ENCODE measurements at regions not wholly inside any gene's neighbourhood (a gene's known extent, or its start where the extent isn't known, plus 50 kb on each side); places are given as distances from the start of the nearest gene placed in this dataset.

DNA sequence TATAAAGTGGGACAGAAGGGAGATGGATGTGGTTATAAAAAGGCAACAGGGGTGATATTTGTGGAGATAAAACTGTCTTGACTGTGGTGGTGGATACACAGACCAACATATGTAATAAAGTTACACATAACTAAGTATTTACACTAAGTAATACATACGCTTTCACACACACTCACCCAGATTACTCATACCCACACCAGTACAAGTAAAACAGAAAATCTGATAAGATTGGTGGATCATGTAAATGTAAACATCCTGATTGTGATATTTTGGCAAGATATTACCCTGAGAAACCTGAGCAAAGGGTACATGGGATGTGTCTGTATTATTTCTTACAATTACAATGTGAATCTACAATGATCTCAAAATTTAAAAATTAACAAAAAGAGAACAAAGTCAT, 53.3 kb upstream of the SLIT3 start:
- no peak for DNase-seq (ENCODE audit: low spot score)

DNA sequence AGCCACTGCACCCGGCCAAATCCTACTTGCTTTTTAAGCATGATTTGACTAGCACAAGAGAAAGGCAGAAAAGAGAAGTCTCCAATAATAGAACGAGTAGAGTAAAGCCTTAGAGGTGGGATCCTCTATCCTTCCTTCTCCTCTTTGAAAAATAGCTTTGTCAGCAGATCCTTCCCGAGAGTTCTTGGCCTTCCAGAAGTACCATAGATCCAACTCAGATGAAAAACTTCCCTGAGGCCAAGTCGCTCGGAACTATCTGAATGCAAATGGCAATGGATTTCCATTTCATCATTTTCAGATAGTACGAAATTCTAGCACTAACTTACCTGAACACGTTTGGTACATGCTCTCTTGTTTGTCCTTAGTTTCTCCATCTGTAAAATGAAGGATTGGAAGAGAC, 52.0 kb upstream of the SLIT3 start:
- DNase-seq (ENCODE audit: low spot score): no peak

DNA sequence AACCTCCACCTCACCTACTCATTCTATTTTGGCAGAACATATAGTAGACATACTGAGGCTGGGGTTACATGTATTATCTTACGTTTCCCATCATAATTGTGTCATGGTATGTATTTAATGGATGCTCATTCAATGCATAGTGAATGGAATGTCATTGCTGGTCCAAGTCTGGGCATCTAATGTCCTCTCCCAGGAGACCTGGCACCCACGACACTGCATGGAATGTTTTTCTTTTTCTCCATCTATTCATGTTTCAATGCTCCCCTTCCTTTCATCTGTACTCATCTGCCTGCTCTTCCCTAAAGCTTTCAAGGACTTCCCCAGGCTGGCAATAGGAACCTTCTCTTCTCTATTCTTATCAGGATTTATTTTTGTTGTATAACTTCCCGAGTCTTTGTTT, 50.8 kb upstream of the SLIT3 start:
- no peak for DNase-seq (ENCODE audit: low spot score)

DNA sequence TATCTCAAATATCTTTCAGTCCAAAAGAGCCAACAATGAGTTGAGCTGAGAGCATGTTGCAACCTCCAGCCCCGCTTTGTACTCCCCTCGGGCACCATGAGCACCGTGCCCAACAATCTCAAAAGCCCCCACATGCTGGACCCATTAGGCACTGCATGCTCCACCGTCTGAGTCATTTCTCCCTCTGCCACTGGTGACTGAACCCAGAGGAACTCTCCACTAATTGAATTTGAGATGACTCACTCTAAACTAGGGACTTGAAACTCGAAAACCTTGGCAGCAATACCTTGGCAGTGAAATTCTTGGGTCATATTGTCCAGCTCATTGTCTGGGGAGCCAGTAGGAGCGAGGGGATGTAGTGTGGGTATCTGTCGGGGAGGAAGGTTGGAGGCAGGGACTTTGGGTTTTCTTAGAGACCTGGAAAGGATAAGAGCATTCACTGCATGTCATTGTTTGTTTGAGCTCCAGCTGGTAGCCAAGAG, 49.9 kb upstream of the SLIT3 start:
- no peak for DNase-seq (ENCODE audit: low spot score)
